Testis (tissue), 2 donors: ENCODE measurements at regions not wholly inside any gene's neighbourhood (a gene's known extent, or its start where the extent isn't known, plus 50 kb on each side); places are given as distances from the start of the nearest gene placed in this dataset.

ENCODE experiments used
- POLR2A ChIP-seq: fragments of 450-650 bp; IDR thresholded peaks from one replicate; pipeline ENCODE4 v1.6.1; 2017; ENCODE audit warnings: antibody characterized with exemption, mild to moderate bottlenecking, moderate library complexity
- TF ChIP-seq, protein P1 (sequence below), 3 experiments: fragments of 450-650 bp in 2 of 3; fragments of 200-600 bp in 1 of 3; sonication (generic) in 1 of 3; IDR thresholded peaks; one replicate each; pipeline ENCODE4 v1.5.1; 2016 to 2019; ENCODE audit warnings: antibody characterized with exemption in 3 of 3, mild to moderate bottlenecking in 2 of 3, moderate library complexity in 1 of 3

DNA sequence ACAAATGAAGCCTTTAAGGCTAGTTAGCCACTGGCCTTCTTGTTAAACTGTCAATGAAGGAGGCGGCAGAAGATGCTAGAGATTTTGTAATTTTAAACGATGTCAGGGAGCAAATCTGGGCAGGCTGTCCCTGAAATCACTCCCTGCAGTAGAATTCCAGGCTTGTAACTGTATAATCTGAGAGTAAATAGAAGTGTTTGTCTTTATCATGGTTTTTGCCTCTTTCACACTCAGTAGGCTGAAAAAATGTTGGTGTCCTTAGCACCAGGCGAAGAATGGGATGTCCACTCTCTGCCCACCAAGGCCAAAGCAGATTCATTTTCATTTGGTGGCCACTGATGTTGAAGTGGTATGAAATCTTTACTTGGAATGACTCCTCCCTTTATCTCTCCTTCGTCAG, 136.9 kb upstream of the THSD7B start:
- TF ChIP-seq, protein P1, sequence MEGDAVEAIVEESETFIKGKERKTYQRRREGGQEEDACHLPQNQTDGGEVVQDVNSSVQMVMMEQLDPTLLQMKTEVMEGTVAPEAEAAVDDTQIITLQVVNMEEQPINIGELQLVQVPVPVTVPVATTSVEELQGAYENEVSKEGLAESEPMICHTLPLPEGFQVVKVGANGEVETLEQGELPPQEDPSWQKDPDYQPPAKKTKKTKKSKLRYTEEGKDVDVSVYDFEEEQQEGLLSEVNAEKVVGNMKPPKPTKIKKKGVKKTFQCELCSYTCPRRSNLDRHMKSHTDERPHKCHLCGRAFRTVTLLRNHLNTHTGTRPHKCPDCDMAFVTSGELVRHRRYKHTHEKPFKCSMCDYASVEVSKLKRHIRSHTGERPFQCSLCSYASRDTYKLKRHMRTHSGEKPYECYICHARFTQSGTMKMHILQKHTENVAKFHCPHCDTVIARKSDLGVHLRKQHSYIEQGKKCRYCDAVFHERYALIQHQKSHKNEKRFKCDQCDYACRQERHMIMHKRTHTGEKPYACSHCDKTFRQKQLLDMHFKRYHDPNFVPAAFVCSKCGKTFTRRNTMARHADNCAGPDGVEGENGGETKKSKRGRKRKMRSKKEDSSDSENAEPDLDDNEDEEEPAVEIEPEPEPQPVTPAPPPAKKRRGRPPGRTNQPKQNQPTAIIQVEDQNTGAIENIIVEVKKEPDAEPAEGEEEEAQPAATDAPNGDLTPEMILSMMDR (IDR thresholded peaks at IDR 0.05), result no peak
- no peak for TF ChIP-seq POLR2A
